Tibial nerve (tissue), 3 donors: ENCODE measurements at regions not wholly inside any gene's neighbourhood (a gene's known extent, or its start where the extent isn't known, plus 50 kb on each side); places are given as distances from the start of the nearest gene placed in this dataset.

Source experiments
- POLR2A ChIP-seq, 2 donors: fragments of 450-650 bp; IDR thresholded peaks; one replicate each; pipeline ENCODE4 v1.6.1; 2017; ENCODE audit warnings: antibody characterized with exemption in 2 of 2, mild to moderate bottlenecking in 2 of 2, moderate library complexity in 2 of 2
- TF ChIP-seq, protein P1 (sequence below), 5 experiments: fragments of 200-600 bp in 3 of 5; fragments of 450-650 bp in 2 of 5; sonication (generic) in 3 of 5; IDR thresholded peaks; one replicate each; pipeline ENCODE4 v1.5.1; 2016 to 2019; ENCODE audit warnings: antibody characterized with exemption in 5 of 5, mild to moderate bottlenecking in 3 of 5, moderate library complexity in 2 of 5

DNA sequence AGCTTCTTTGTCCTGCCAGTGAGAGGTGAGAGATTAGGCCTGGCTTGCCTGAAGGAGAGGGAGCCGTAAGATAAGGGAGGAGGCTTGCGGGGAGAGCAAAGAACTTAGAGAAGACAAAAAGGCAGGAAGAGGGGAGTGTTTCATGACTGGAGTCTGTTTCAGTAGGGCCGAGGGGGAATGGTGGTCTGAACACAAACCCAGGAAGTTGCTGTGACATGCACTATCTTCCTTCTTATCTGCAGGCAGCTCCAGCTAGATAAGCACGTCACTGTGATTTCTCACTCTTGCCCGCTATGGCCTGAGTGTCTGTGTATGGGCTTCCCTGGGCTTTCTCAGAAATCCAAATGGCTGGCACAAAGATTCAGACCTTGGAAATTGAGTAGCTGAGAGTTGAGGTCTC, 307.5 kb upstream of the CLINT1 start:
- TF ChIP-seq POLR2A (IDR thresholded peaks at IDR 0.05), result no peak
- TF ChIP-seq, protein P1, sequence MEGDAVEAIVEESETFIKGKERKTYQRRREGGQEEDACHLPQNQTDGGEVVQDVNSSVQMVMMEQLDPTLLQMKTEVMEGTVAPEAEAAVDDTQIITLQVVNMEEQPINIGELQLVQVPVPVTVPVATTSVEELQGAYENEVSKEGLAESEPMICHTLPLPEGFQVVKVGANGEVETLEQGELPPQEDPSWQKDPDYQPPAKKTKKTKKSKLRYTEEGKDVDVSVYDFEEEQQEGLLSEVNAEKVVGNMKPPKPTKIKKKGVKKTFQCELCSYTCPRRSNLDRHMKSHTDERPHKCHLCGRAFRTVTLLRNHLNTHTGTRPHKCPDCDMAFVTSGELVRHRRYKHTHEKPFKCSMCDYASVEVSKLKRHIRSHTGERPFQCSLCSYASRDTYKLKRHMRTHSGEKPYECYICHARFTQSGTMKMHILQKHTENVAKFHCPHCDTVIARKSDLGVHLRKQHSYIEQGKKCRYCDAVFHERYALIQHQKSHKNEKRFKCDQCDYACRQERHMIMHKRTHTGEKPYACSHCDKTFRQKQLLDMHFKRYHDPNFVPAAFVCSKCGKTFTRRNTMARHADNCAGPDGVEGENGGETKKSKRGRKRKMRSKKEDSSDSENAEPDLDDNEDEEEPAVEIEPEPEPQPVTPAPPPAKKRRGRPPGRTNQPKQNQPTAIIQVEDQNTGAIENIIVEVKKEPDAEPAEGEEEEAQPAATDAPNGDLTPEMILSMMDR (IDR thresholded peaks at IDR 0.05), result no peak
